Liver (tissue), 3 donors: ENCODE measurements at regions not wholly inside any gene's neighbourhood (a gene's known extent, or its start where the extent isn't known, plus 50 kb on each side); places are given as distances from the start of the nearest gene placed in this dataset.

Source experiments
- RAD21 ChIP-seq, 2 donors: IDR thresholded peaks; 2 replicates each; pipeline ENCODE4 v1.6.1; 2016; ENCODE audit warnings: antibody characterized with exemption in 2 of 2, mild to moderate bottlenecking in 2 of 2
- TAF1 ChIP-seq: conservative IDR thresholded peaks from 2 replicates; pipeline ENCODE4 v1.6.1; 2016; ENCODE audit warnings: antibody characterized with exemption, mild to moderate bottlenecking
- YY1 ChIP-seq: IDR thresholded peaks from 2 replicates; pipeline ENCODE4 v1.6.1; 2016; ENCODE audit warnings: antibody characterized with exemption, mild to moderate bottlenecking
- TF ChIP-seq, protein P1 (sequence below): fragments of 150-350 bp; IDR thresholded peaks from 2 replicates; pipeline ENCODE4 v1.5.1; 2017; ENCODE audit warnings: improper control_type of control experiment, low read depth, low read length; ENCODE audit not compliant: missing input control
- TF ChIP-seq, protein P2 (sequence below): IDR thresholded peaks from 2 replicates; pipeline ENCODE4 v1.6.1; 2016; ENCODE audit warnings: antibody characterized with exemption
- TF ChIP-seq, protein P3 (sequence below): IDR thresholded peaks from 2 replicates; pipeline ENCODE4 v1.6.1; 2016; ENCODE audit warnings: antibody characterized with exemption
- TF ChIP-seq, protein P4 (sequence below): IDR thresholded peaks from 2 replicates; pipeline ENCODE4 v1.6.1; 2016; ENCODE audit warnings: antibody characterized with exemption, mild to moderate bottlenecking
- donor health status: healthy.
- donor health status: healthy.

DNA sequence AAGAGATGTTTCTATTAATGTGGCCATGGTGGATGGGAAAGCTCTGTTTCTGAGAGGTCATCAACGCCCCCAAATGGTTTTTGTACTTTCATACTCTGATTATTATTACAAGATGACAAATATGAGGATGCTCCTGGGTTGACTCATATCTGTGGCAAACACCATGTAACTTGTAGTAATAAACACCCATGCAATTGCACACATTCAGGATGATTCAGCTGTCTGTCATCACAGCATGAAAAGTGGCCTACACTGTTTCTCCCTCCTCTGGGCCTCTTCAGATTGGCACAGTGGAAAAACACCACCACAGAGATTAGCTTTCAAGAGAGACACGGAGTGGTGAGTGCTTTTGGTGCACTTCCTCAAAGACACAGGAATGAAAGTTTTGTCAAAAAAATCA lies 85.4 kb downstream of the MTNR1B start:
- TF ChIP-seq, protein P1, sequence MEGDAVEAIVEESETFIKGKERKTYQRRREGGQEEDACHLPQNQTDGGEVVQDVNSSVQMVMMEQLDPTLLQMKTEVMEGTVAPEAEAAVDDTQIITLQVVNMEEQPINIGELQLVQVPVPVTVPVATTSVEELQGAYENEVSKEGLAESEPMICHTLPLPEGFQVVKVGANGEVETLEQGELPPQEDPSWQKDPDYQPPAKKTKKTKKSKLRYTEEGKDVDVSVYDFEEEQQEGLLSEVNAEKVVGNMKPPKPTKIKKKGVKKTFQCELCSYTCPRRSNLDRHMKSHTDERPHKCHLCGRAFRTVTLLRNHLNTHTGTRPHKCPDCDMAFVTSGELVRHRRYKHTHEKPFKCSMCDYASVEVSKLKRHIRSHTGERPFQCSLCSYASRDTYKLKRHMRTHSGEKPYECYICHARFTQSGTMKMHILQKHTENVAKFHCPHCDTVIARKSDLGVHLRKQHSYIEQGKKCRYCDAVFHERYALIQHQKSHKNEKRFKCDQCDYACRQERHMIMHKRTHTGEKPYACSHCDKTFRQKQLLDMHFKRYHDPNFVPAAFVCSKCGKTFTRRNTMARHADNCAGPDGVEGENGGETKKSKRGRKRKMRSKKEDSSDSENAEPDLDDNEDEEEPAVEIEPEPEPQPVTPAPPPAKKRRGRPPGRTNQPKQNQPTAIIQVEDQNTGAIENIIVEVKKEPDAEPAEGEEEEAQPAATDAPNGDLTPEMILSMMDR, result no peak
- TF ChIP-seq, protein P2, sequence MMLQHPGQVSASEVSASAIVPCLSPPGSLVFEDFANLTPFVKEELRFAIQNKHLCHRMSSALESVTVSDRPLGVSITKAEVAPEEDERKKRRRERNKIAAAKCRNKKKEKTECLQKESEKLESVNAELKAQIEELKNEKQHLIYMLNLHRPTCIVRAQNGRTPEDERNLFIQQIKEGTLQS, result no peak
- no peak for TF ChIP-seq YY1
- TF ChIP-seq TAF1, result no peak
- no peak for TF ChIP-seq RAD21 (IDR thresholded peaks at IDR 0.05)
- TF ChIP-seq, protein P3, sequence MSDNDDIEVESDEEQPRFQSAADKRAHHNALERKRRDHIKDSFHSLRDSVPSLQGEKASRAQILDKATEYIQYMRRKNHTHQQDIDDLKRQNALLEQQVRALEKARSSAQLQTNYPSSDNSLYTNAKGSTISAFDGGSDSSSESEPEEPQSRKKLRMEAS, result no peak
- TF ChIP-seq, protein P4, sequence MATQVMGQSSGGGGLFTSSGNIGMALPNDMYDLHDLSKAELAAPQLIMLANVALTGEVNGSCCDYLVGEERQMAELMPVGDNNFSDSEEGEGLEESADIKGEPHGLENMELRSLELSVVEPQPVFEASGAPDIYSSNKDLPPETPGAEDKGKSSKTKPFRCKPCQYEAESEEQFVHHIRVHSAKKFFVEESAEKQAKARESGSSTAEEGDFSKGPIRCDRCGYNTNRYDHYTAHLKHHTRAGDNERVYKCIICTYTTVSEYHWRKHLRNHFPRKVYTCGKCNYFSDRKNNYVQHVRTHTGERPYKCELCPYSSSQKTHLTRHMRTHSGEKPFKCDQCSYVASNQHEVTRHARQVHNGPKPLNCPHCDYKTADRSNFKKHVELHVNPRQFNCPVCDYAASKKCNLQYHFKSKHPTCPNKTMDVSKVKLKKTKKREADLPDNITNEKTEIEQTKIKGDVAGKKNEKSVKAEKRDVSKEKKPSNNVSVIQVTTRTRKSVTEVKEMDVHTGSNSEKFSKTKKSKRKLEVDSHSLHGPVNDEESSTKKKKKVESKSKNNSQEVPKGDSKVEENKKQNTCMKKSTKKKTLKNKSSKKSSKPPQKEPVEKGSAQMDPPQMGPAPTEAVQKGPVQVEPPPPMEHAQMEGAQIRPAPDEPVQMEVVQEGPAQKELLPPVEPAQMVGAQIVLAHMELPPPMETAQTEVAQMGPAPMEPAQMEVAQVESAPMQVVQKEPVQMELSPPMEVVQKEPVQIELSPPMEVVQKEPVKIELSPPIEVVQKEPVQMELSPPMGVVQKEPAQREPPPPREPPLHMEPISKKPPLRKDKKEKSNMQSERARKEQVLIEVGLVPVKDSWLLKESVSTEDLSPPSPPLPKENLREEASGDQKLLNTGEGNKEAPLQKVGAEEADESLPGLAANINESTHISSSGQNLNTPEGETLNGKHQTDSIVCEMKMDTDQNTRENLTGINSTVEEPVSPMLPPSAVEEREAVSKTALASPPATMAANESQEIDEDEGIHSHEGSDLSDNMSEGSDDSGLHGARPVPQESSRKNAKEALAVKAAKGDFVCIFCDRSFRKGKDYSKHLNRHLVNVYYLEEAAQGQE, result no peak
